GM23248 (cell line): ENCODE measurements at regions not wholly inside any gene's neighbourhood (a gene's known extent, or its start where the extent isn't known, plus 50 kb on each side); places are given as distances from the start of the nearest gene placed in this dataset.

Experiments
- DNase-seq: peaks from one replicate; pipeline ENCODE4 v3.0.0-alpha.2; 2015
- H2AFZ ChIP-seq: fragments of 200-600 bp; sonication (generic); 2 replicates; pipeline ENCODE4 v1.6.1; 2016; ENCODE audit warnings: antibody characterized with exemption
- H3F3A ChIP-seq: fragments of 200-600 bp; sonication (generic); 2 replicates; pipeline ENCODE4 v1.6.1; 2016; ENCODE audit warnings: mild to moderate bottlenecking, antibody characterized with exemption, mixed run types; ENCODE audit not compliant: insufficient read depth
- H3K27ac ChIP-seq: fragments of 200-600 bp; sonication (generic); 2 replicates; pipeline ENCODE4 v1.5.1; 2016; ENCODE audit warnings: mild to moderate bottlenecking
- H3K27me3 ChIP-seq: fragments of 200-600 bp; sonication (generic); replicated peaks from 2 replicates; pipeline ENCODE4 v1.6.1; 2016; ENCODE audit warnings: mild to moderate bottlenecking; ENCODE audit not compliant: insufficient read depth
- H3K36me3 ChIP-seq: fragments of 200-600 bp; sonication (generic); 2 replicates; pipeline ENCODE4 v1.6.1; 2016; ENCODE audit warnings: low read depth, mild to moderate bottlenecking
- H3K4me1 ChIP-seq: fragments of 200-600 bp; sonication (generic); 2 replicates; pipeline ENCODE4 v1.6.1; 2016; ENCODE audit warnings: mild to moderate bottlenecking; ENCODE audit not compliant: insufficient read depth
- H3K4me2 ChIP-seq: fragments of 200-600 bp; sonication (generic); one replicate; pipeline ENCODE4 v1.6.1; 2016; ENCODE audit warnings: mild to moderate bottlenecking; ENCODE audit not compliant: unreplicated experiment
- H3K4me3 ChIP-seq: fragments of 200-600 bp; sonication (generic); 2 replicates; pipeline ENCODE4 v1.5.1; 2016; ENCODE audit warnings: mild to moderate bottlenecking
- H3K79me2 ChIP-seq: fragments of 200-600 bp; sonication (generic); 2 replicates; pipeline ENCODE4 v1.6.1; 2016; ENCODE audit warnings: mild to moderate bottlenecking; ENCODE audit not compliant: insufficient read depth
- H3K9ac ChIP-seq: fragments of 200-600 bp; sonication (generic); 2 replicates; pipeline ENCODE4 v1.6.1; 2016; ENCODE audit warnings: mild to moderate bottlenecking
- H3K9me2 ChIP-seq: fragments of 200-600 bp; sonication (generic); 2 replicates; pipeline ENCODE4 v1.6.1; 2016; ENCODE audit warnings: mixed run types, mild to moderate bottlenecking, moderate library complexity; ENCODE audit not compliant: insufficient read depth
- H3K9me3 ChIP-seq: fragments of 200-600 bp; sonication (generic); one replicate; pipeline ENCODE4 v1.6.1; 2017; ENCODE audit warnings: low read depth
- H4K20me1 ChIP-seq: fragments of 200-600 bp; sonication (generic); 2 replicates; pipeline ENCODE4 v1.6.0; 2016; ENCODE audit not compliant: insufficient read depth
- EZH2 ChIP-seq: fragments of 200-600 bp; sonication (generic); IDR thresholded peaks from 2 replicates; pipeline ENCODE4 v1.6.1; 2018; ENCODE audit warnings: antibody characterized with exemption, mild to moderate bottlenecking; ENCODE audit not compliant: insufficient read depth, poor library complexity, severe bottlenecking
- EZH2phosphoT487 ChIP-seq: fragments of 200-600 bp; sonication (generic); IDR thresholded peaks from 2 replicates; pipeline ENCODE4 v1.6.1; 2018; ENCODE audit warnings: antibody characterized with exemption, moderate library complexity, mild to moderate bottlenecking, low read depth; ENCODE audit not compliant: insufficient read depth
- WGBS, 2 experiments: methylation state at CpG; one replicate each; pipeline ENCODE4 v1.1.6; 2015 to 2017; ENCODE audit warnings: low lambda C conversion rate in 2 of 2, low coverage in 1 of 2; ENCODE audit errors: missing lambda C conversion rate in 2 of 2; 5-methylcytosine and 5-hydroxymethylcytosine counted together
- in situ Hi-C: fragments of 300-500 bp; cut with MboI; formaldehyde crosslinking; loops from 2 replicates; pipeline ENCODE4 v1.15.0; 2020

DNA sequence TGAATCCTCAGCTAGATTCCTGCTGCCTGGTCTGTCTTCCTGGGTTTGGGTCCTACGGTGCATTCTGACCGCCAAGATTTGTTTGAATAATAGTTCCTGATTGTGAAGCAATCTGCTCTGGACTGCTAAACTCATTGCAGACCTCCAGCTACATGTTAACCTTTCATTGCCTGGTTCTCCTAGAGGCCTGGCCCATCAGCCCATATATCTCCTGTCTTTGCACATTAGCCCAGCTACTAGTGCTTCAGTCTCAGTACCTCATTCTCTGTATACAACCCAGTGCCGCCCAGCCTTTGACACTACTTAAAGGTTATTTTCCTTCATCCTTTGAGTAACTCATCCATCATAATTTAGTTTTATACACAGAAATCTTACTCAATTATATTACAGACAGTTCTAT is 65.6 kb upstream of the GRIP1 start:
- TF ChIP-seq EZH2phosphoT487 = no peak
- TF ChIP-seq EZH2 = no peak

DNA sequence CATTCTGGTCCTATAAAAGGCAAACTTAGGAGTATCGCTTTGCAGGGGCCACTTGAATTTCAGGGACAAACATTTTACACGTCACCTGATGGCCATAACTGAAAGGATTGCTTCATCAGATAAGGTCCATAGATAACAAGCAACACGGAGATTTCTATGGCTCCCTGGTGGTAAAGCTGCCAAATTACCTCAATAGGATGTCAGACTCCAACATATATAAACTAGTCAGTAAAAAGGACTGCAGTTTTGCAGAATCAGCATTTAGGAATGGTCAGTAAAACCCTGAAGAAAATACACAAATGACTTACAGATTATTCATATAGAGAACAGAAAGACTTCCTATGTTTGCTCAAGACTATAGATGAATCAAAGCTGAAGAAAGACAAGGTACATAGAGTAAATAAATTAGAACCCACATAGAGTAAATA is 66.1 kb upstream of the GRIP1 start:
- Histone ChIP-seq H3K27me3 (0 out of 2 replicates have a peak, but pooled peaks cover 4% of the 10 kb centered on the region), H4K20me1 (no peaks in the 10 kb centered on the region), H3K4me2 (no peak overlapping the region), H3K4me1 (no peaks in the 10 kb centered on the region), H3K4me3 (no peak overlapping the region), H3K9ac (no peak overlapping the region), H3F3A (no peaks in the 10 kb centered on the region), H3K27ac (no peak overlapping the region), H3K79me2 (no peaks in the 10 kb centered on the region), H3K9me2 (no peaks in the 10 kb centered on the region), H3K36me3 (no peaks in the 10 kb centered on the region), H2AFZ (no peak overlapping the region), H3K9me3 (no peaks in the 10 kb centered on the region)
- DNase-seq = no peak
- in situ Hi-C loops = no loop called here
- WGBS, 2 experiments = 26 to 31% methylated on average over 3 of the region's 3 CpGs
- TF ChIP-seq EZH2 = no peak
- TF ChIP-seq EZH2phosphoT487 = no peak

More for the DNA sequence above, 65.6 kb upstream of the GRIP1 start:
- no peak overlapping the region for H3K27ac ChIP-seq
- no peaks in the 10 kb centered on the region for H4K20me1 ChIP-seq
- 21 to 22% methylated on average over 3 of the region's 3 CpGs for WGBS, 2 experiments
- H3K9me2 ChIP-seq = no peaks in the 10 kb centered on the region
- H3K9me3 ChIP-seq = no peaks in the 10 kb centered on the region
- no peak overlapping the region for H3K9ac ChIP-seq
- in situ Hi-C loops = no loop called here
- H2AFZ ChIP-seq = no peak overlapping the region
- no peaks in the 10 kb centered on the region for H3K36me3 ChIP-seq
- H3K4me3 ChIP-seq = no peak overlapping the region
- no peak for DNase-seq
- 0 out of 2 replicates have a peak, but pooled peaks cover 4% of the 10 kb centered on the region for H3K27me3 ChIP-seq
- no peaks in the 10 kb centered on the region for H3F3A ChIP-seq
- no peak overlapping the region for H3K4me2 ChIP-seq
- no peaks in the 10 kb centered on the region for H3K4me1 ChIP-seq
- H3K79me2 ChIP-seq = no peaks in the 10 kb centered on the region

DNA sequence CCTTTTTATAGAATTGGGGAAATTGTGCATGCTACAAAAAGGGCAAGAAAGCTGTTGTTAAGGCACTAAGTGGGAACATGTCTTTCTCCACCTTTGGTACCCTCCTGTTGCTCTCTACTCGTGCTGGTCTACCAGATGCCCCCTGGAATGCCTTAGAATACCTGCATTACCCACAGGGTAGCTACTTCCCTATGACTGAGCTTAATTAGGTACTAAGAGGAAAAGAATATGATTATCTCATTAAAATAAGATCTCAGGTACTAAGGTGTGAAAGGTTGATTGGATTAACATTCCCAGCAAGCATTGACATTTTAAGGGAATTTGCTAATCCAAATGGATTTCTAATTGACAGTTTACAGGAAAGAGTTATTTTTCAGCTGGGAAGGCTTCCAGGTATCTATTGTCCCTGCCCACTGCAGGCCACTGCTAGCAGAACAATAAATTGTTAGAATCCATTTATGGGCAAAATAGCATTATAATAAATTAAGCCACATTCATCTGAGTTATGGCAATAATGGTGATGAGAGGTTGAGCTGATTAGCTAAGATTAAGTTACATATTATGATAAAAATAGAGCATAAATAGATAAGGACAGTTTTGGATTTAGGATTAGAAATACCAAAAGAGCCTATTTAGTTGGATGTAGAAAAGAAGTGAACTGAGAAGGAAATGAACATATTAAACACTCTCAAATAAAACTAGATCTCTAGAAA is 67.8 kb upstream of the GRIP1 start:
- Histone ChIP-seq H3K4me1 (no peaks in the 10 kb centered on the region), H3K27ac (no peak overlapping the region), H3K36me3 (no peaks in the 10 kb centered on the region), H3K4me2 (no peak overlapping the region), H2AFZ (no peak overlapping the region), H3K9me3 (no peaks in the 10 kb centered on the region), H4K20me1 (no peaks in the 10 kb centered on the region), H3K9ac (no peak overlapping the region), H3F3A (no peaks in the 10 kb centered on the region), H3K27me3 (0 out of 2 replicates have a peak, but pooled peaks cover 4% of the 10 kb centered on the region), H3K79me2 (no peaks in the 10 kb centered on the region), H3K4me3 (no peak overlapping the region), H3K9me2 (no peaks in the 10 kb centered on the region)
- TF ChIP-seq EZH2phosphoT487 = no peak
- TF ChIP-seq EZH2 = no peak
- in situ Hi-C loops = no loop called here
- 0 to 3% methylated on average over 1 of the region's 1 CpG for WGBS, 2 experiments
- DNase-seq = no peak

DNA sequence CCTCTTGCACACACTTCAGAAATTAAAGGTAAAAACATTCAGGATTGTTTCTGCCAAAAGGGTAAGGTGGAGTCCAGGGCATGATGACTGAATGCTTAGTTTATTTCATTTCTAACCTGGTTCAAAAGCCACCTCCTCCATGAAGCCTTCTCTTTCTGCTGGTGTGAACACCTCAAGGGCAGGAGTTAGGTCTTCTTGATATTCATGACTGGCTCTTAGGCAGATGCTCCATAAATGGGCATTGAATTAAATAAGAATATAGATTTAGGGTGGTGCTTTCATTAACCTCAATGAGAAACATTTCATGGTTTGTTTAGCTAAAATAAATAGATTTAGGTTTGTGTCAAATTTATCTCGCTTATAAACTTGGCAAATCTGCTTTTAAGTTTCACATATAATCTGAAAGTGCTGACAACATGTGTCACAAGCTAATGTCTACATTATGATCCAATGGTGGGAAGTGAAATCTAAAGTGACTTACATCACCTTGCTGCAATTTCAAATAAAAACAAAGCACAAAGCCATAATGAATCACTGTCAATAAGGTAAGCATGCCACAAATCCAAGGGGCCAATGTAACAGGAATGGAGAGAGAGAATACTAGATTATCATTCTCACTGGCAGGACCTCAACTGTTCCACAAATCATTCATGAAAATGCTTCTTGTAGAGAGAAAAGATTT is 72.7 kb upstream of the GRIP1 start:
- DNase-seq = no peak
- no peaks in the 10 kb centered on the region for H3K9me2 ChIP-seq
- no peak overlapping the region for H3K27ac ChIP-seq
- no peak overlapping the region for H3K4me2 ChIP-seq
- no peaks in the 10 kb centered on the region for H4K20me1 ChIP-seq
- no peak overlapping the region for H2AFZ ChIP-seq
- TF ChIP-seq EZH2 (no peak), EZH2phosphoT487 (no peak)
- no peak overlapping the region for H3K9ac ChIP-seq
- H3F3A ChIP-seq = no peaks in the 10 kb centered on the region
- no peaks in the 10 kb centered on the region for H3K79me2 ChIP-seq
- 3 to 5% methylated on average over 1 of the region's 1 CpG for WGBS, 2 experiments
- H3K9me3 ChIP-seq = no peaks in the 10 kb centered on the region
- H3K4me1 ChIP-seq = no peaks in the 10 kb centered on the region
- no peaks in the 10 kb centered on the region; the same call in 1 of the 2 replicates for H3K27me3 ChIP-seq
- H3K4me3 ChIP-seq = no peak overlapping the region
- no peaks in the 10 kb centered on the region for H3K36me3 ChIP-seq
- in situ Hi-C loops = no loop called here
